D721Med (cell line): ENCODE measurements at regions not wholly inside any gene's neighbourhood (a gene's known extent, or its start where the extent isn't known, plus 50 kb on each side); places are given as distances from the start of the nearest gene placed in this dataset.

Source experiments
- DNase-seq: peaks from one replicate; pipeline ENCODE4 v3.0.0; 2011; ENCODE audit warnings: low spot score; ENCODE audit not compliant: insufficient read length
- FAIRE-seq: peaks from 2 replicates; lab custom pipeline; 2011; peaks lifted over from hg19 to GRCh38; lab: Jason Lieb, UNC
- CTCF ChIP-seq: IDR thresholded peaks from 2 replicates; pipeline ENCODE4 v1.5.1; 2012; ENCODE audit warnings: mild to moderate bottlenecking, control low read depth; ENCODE audit not compliant: insufficient read depth; ENCODE audit errors: missing control alignments

DNA sequence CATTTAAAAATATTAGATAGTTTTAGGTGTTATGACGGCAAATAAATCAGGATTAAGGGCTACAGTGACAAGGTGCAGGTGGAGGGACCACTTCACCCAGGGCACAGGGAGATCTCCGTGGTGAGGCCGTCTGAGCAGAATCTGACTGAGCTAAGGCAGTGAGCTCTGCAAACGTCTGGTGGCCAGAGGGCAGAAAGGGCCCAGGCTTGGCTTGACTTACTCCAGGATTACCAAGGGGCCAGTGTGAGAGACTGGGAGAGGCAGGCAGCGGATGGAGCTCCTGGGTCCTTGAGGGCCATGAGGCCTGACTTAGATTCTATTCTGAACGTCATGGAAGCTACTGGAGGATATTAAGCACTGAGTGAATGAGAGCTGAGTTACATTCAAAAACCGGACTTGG is 125.9 kb upstream of the B3GAT1 start:
- FAIRE-seq (no peak), DNase-seq (no peak)
- TF ChIP-seq CTCF = no peak

DNA sequence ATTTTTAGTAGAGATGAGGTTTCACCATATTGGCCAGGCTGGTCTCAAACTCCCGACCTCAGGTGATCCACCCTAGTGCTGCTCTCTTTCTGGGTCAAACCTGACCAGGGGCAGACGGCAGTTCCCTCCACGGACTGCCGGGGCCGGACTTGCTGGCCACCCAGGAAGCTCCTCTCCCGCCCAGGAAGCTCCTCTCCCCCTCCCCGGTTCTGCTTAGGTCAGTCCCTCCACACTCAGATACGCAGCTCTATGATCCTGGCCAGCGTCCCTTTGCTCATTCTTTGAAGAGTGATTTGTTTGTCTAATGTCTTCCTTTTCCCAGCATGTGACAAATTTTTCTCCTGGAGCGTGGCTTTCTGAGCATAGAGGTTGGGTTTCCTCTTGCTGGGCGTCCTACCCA is 125.3 kb upstream of the B3GAT1 start:
- no peak for DNase-seq
- no peak for TF ChIP-seq CTCF
- no peak for FAIRE-seq

- no peak for TF ChIP-seq CTCF
- FAIRE-seq = no peak
- no peak for DNase-seq
Measured at GRCh38 chr11:134536677-134537076, 124.6 kb upstream of the B3GAT1 start.

DNA sequence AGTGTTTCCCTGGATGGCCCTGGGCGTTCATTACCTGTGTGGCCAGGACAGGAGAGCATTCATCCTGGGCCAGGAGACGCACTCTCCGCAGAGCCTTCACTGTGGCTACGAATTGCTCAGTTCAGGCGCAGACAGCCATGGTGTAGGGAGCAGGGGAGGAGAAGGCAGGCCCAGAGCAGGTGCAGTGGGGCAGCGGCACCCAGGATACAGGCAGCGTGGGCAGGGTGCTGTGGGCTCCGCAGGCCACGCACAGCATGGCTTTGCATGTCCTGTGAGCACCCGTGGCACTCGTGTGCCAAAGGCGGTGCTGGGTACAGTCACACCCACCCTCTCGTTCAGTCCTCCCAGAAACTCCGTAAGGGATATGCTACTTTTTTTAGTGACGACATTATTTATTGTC is 124.2 kb upstream of the B3GAT1 start:
- no peak for FAIRE-seq
- TF ChIP-seq CTCF = no peak

DNA sequence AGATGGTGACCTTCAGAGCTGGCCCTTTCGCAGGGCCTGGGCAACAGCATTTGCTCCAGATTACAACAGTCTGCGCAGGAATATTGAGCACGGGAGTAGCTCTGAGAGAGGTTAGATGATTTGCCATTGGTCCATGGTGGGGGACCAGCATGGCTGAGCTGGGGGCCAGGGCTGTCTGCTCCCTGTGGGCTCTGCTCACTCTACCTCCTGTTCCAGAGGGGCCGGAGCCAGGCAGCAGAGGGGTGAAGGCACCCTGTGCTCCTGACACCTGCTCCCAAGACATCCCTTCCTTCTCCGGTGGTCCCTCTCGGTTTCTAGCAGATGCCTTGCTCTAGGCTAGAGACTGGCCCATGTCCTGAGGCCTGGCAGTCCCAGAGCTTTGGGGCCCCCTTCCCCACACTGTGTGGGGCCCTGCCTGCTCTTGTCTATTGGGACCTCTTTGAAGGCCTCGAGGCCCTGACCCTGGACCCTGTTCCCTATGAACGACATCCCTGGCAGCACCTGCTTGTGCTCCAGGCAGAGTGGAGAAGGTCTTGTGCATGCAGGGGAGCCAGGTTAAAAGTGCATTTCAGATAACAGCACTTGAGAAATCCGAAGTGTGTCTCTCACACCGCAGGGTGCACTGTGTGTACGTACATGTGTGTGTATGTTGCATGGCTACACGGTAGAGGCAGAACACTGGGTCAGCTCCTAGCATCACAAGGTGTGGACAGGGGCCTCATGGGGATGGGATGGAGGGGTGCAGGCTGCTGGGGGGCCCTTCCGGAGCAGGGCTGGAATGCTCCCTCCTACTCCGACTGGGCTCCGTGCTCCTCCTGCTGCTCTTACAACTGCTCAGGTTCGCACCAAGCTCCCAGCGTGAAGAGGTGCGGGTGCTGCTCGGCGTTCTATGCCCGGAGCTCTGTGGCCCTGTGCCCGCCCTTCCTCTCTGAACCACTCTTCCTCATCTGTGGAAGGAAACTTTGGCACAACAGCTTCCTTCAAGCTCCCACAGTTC is 123.3 kb upstream of the B3GAT1 start:
- FAIRE-seq = no peak
- DNase-seq = no peak
- TF ChIP-seq CTCF = no peak

More for the DNA sequence above, 124.2 kb upstream of the B3GAT1 start:
- DNase-seq = no peak

DNA sequence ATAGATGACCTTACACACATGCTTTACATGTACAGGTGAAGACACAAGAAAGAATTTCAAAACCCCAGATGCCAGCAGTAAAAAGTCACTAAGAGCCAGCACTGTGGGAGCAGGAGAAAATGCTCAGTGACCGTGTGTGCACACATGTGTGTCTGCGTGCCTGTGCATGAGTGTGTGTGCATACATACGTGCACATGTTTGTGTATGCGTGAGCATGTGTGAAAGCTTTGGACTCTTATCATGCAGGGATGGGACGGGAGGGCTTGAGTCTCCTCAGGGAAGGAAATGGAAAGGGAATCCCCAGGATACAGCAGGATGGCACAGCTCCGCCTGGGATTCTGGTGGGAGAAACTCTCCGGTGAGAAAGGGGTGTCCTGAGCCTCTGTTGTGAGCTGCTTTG is 121.5 kb upstream of the B3GAT1 start:
- no peak for TF ChIP-seq CTCF
- DNase-seq (no peak), FAIRE-seq (no peak)

- DNase-seq (no peak), FAIRE-seq (no peak)
- TF ChIP-seq CTCF = no peak
Measured at GRCh38 chr11:134532921-134533421, 120.9 kb upstream of the B3GAT1 start.
